ENCODE measurements at regions not wholly inside any gene's neighbourhood (a gene's known extent, or its start where the extent isn't known, plus 50 kb on each side); places are given as distances from the start of the nearest gene placed in this dataset.

- TF ChIP-seq, protein P1, sequence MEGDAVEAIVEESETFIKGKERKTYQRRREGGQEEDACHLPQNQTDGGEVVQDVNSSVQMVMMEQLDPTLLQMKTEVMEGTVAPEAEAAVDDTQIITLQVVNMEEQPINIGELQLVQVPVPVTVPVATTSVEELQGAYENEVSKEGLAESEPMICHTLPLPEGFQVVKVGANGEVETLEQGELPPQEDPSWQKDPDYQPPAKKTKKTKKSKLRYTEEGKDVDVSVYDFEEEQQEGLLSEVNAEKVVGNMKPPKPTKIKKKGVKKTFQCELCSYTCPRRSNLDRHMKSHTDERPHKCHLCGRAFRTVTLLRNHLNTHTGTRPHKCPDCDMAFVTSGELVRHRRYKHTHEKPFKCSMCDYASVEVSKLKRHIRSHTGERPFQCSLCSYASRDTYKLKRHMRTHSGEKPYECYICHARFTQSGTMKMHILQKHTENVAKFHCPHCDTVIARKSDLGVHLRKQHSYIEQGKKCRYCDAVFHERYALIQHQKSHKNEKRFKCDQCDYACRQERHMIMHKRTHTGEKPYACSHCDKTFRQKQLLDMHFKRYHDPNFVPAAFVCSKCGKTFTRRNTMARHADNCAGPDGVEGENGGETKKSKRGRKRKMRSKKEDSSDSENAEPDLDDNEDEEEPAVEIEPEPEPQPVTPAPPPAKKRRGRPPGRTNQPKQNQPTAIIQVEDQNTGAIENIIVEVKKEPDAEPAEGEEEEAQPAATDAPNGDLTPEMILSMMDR (IDR thresholded peaks at IDR 0.05; ENCODE audit: low read depth, low read length) = no peak
- TF ChIP-seq, protein P2, sequence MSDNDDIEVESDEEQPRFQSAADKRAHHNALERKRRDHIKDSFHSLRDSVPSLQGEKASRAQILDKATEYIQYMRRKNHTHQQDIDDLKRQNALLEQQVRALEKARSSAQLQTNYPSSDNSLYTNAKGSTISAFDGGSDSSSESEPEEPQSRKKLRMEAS (IDR thresholded peaks at IDR 0.05; ENCODE audit: low read depth, low read length) = no peak
Measured at GRCh38 chr5:56588131-56588487, 227.2 kb upstream of the MAP3K1 start.
